ENCODE measurements at regions not wholly inside any gene's neighbourhood (a gene's known extent, or its start where the extent isn't known, plus 50 kb on each side); places are given as distances from the start of the nearest gene placed in this dataset.

- H3K27ac ChIP-seq = no peak overlapping the region
- no peaks in the 10 kb centered on the region for H3K27me3 ChIP-seq
- H3K4me3 ChIP-seq = no peak overlapping the region
- H3K4me1 ChIP-seq = peaks cover 0 to 13% (median 6%) of the 10 kb centered on the region in 4 donors
- no peaks in the 10 kb centered on the region for H3K9me3 ChIP-seq
- intact Hi-C loops (cut with DNase I) = no loop called here
- DNase-seq = no peak
- WGBS, 2 donors = 65 to 74% methylated on average over 3 of the region's 3 CpGs
- TF ChIP-seq POLR2AphosphoS5 (IDR thresholded peaks at IDR 0.05) (peak in 1 of 4 donors; percentile 65), POLR2A (IDR thresholded peaks at IDR 0.05) (no peak), CTCF (IDR thresholded peaks at IDR 0.05) (no peak), EP300 (IDR thresholded peaks at IDR 0.05) (no peak)
- H3K36me3 ChIP-seq = no peaks in the 10 kb centered on the region
These were observed 681.4 kb downstream of the CDH11 start for GRCh38 chr16:64440421-64440831.

- no peak for TF ChIP-seq EP300 (IDR thresholded peaks at IDR 0.05)
- TF ChIP-seq CTCF (IDR thresholded peaks at IDR 0.05) = no peak
- TF ChIP-seq POLR2AphosphoS5 (IDR thresholded peaks at IDR 0.05) = no peak
- TF ChIP-seq POLR2A (IDR thresholded peaks at IDR 0.05) = no peak
- H3K4me3 ChIP-seq = no peak overlapping the region
- WGBS, 2 donors = 92 to 95% methylated on average over 5 of the region's 5 CpGs
- no peaks in the 10 kb centered on the region for H3K36me3 ChIP-seq
- peaks cover 0 to 13% (median 6%) of the 10 kb centered on the region in 4 donors for H3K4me1 ChIP-seq
- no peak overlapping the region for H3K27ac ChIP-seq
- intact Hi-C loops (cut with DNase I) = no loop called here
- H3K27me3 ChIP-seq = no peaks in the 10 kb centered on the region
- DNase-seq = no peak
- H3K9me3 ChIP-seq = no peaks in the 10 kb centered on the region
These were observed 681.9 kb downstream of the CDH11 start for GRCh38 chr16:64440005-64440404.

GRCh38 chr16:64437706-64438324 lies 684.0 kb downstream of the CDH11 start:
- no peaks in the 10 kb centered on the region for H3K36me3 ChIP-seq
- no peak for TF ChIP-seq POLR2A (IDR thresholded peaks at IDR 0.05)
- no peak for TF ChIP-seq POLR2AphosphoS5 (IDR thresholded peaks at IDR 0.05)
- no peak for TF ChIP-seq CTCF (IDR thresholded peaks at IDR 0.05)
- no peak for TF ChIP-seq EP300 (IDR thresholded peaks at IDR 0.05)
- H3K27me3 ChIP-seq = no peaks in the 10 kb centered on the region
- peaks cover 0 to 13% (median 6%) of the 10 kb centered on the region in 4 donors for H3K4me1 ChIP-seq
- H3K27ac ChIP-seq = no peak overlapping the region
- no peak overlapping the region for H3K4me3 ChIP-seq
- 65 to 83% methylated on average over 9 of the region's 9 CpGs for WGBS, 2 donors
- DNase-seq = no peak
- intact Hi-C loops (cut with DNase I) = no loop called here
- H3K9me3 ChIP-seq = no peaks in the 10 kb centered on the region

- no peak for TF ChIP-seq POLR2AphosphoS5 (IDR thresholded peaks at IDR 0.05)
- no peak for TF ChIP-seq EP300 (IDR thresholded peaks at IDR 0.05)
- no peak for TF ChIP-seq POLR2A (IDR thresholded peaks at IDR 0.05)
- TF ChIP-seq CTCF (IDR thresholded peaks at IDR 0.05) = no peak
- H3K9me3 ChIP-seq = no peaks in the 10 kb centered on the region
- DNase-seq = no peak
- intact Hi-C loops (cut with DNase I) = no loop called here
- no peaks in the 10 kb centered on the region for H3K36me3 ChIP-seq
- 90 to 92% methylated on average over 4 of the region's 4 CpGs for WGBS, 2 donors
- H3K4me3 ChIP-seq = no peak overlapping the region
- H3K27ac ChIP-seq = no peak overlapping the region
- no peaks in the 10 kb centered on the region for H3K27me3 ChIP-seq
- H3K4me1 ChIP-seq = no peaks in the 10 kb centered on the region
These were observed 687.3 kb downstream of the CDH11 start for GRCh38 chr16:64434526-64435069.
